GM12878 (cell line): ENCODE measurements at regions not wholly inside any gene's neighbourhood (a gene's known extent, or its start where the extent isn't known, plus 50 kb on each side); places are given as distances from the start of the nearest gene placed in this dataset.

Experiments
- ATAC-seq: fragments of 200-7000 bp; cut with Tn5 transposase; 3 replicates; pipeline ENCODE4 v1.9.1; 2020; ENCODE audit warnings: mild to moderate bottlenecking, moderate library complexity
- BruUV-seq: library from RNA; stranded (reverse); fragments of 400-500 nt; replicated peaks from 2 replicates; lab custom pipeline; 2021; lab: Mats Ljungman, UMichigan
- CTCF ChIA-PET: fragments of 300-600 bp; sonication (Branson Sonifier 250); formaldehyde crosslinking; extraction: SDS; loops from one replicate; lab custom pipeline; 2021; ENCODE audit warnings: inconsistent platforms; lab: Yijun Ruan, JAX
- POLR2A ChIA-PET: fragments of 350-600 bp; formaldehyde crosslinking; extraction: SDS; loops from one replicate; lab custom pipeline; 2021; ENCODE audit warnings: inconsistent platforms; lab: Charles Lee
- RAD21 ChIA-PET: fragments of 300-600 bp; sonication (Branson Sonifier 250); formaldehyde crosslinking; loops from one replicate; lab custom pipeline; 2023; ENCODE audit warnings: antibody characterized with exemption; ENCODE audit not compliant: unreplicated experiment; lab: Charles Lee
- SMC1A ChIA-PET: fragments of 300-600 bp; sonication (Branson Sonifier 250); formaldehyde crosslinking; loops from one replicate; lab custom pipeline; 2023; ENCODE audit not compliant: unreplicated experiment, uncharacterized antibody; lab: Charles Lee
- DNase-seq: peaks from one replicate; pipeline ENCODE4 v3.0.0-alpha.2; 2011; ENCODE audit warnings: low read depth, low spot score
- FAIRE-seq: peaks from 3 replicates; lab custom pipeline; 2011; peaks lifted over from hg19 to GRCh38; lab: Jason Lieb, UNC
- H2AFZ ChIP-seq: 2 replicates; pipeline ENCODE4 v1.6.0; 2011; ENCODE audit warnings: low read depth, low read length, control low read depth; ENCODE audit not compliant: control insufficient read depth
- H3K27ac ChIP-seq: 2 replicates; pipeline ENCODE4 v1.5.1; 2011; ENCODE audit warnings: control low read depth; ENCODE audit not compliant: control insufficient read depth, insufficient read depth
- H3K27me3 ChIP-seq, 2 experiments: replicated peaks in 1 of 2; 2 replicates each; pipeline versions ENCODE4 v1.6.0 to v1.6.1; 2011; ENCODE audit warnings: low read length in 1 of 2; ENCODE audit not compliant: control insufficient read depth in 2 of 2, insufficient read depth in 2 of 2
- H3K36me3 ChIP-seq, 2 experiments: 2 replicates each; pipeline ENCODE4 v1.5.1; 2011; ENCODE audit warnings: low read length in 1 of 2; ENCODE audit not compliant: control insufficient read depth in 2 of 2, insufficient read depth in 2 of 2
- H3K4me1 ChIP-seq: 2 replicates; pipeline ENCODE4 v1.6.1; 2011; ENCODE audit warnings: mild to moderate bottlenecking, low read length, moderate library complexity, mixed read lengths; ENCODE audit not compliant: control insufficient read depth, insufficient read depth
- H3K4me2 ChIP-seq: 2 replicates; pipeline ENCODE4 v1.6.0; 2011; ENCODE audit warnings: control low read depth; ENCODE audit not compliant: control insufficient read depth, insufficient read depth
- H3K4me3 ChIP-seq: fragments of 200-600 bp; sonication (generic); 2 replicates; pipeline ENCODE4 v1.5.1; 2016
- H3K79me2 ChIP-seq: 2 replicates; pipeline ENCODE4 v1.6.0; 2011; ENCODE audit warnings: low read length; ENCODE audit not compliant: control insufficient read depth, insufficient read depth
- H3K9ac ChIP-seq: 2 replicates; pipeline ENCODE4 v1.8.0; 2011; ENCODE audit warnings: low read length, control low read depth, mixed read lengths; ENCODE audit not compliant: control insufficient read depth, insufficient read depth
- H3K9me3 ChIP-seq: replicated peaks from 3 replicates; pipeline ENCODE4 v1.5.1; 2011; ENCODE audit warnings: mild to moderate bottlenecking, low read length; ENCODE audit not compliant: control insufficient read depth, insufficient read depth
- H4K20me1 ChIP-seq: 2 replicates; pipeline ENCODE4 v1.6.0; 2011; ENCODE audit not compliant: control insufficient read depth, insufficient read depth
- CBX3 ChIP-seq: fragments of 200-600 bp; sonication (generic); IDR thresholded peaks from 2 replicates; pipeline ENCODE4 v1.6.1; 2016; ENCODE audit warnings: low read depth, borderline replicate concordance
- CEBPZ ChIP-seq: fragments of 150-350 bp; IDR thresholded peaks from 2 replicates; pipeline ENCODE4 v1.6.1; 2016; ENCODE audit warnings: low read depth, low read length
- EP300 ChIP-seq, 2 experiments: fragments of 150-350 bp in 1 of 2; IDR thresholded peaks; 2 replicates each; pipeline ENCODE4 v1.6.1; 2011 to 2012; ENCODE audit warnings: low read depth in 2 of 2, low read length in 2 of 2, borderline replicate concordance in 1 of 2, improper control_type of control experiment in 1 of 2, inconsistent platforms in 1 of 2; ENCODE audit not compliant: control insufficient read depth in 1 of 2
- HDAC2 ChIP-seq: fragments of 200-600 bp; sonication (generic); IDR thresholded peaks from 2 replicates; pipeline ENCODE4 v1.6.1; 2017
- NFIC ChIP-seq: IDR thresholded peaks from 2 replicates; pipeline ENCODE4 v1.6.1; 2012; ENCODE audit warnings: low read depth, mild to moderate bottlenecking, inconsistent platforms, low read length, moderate library complexity
- RELB ChIP-seq: fragments of 450-650 bp; IDR thresholded peaks from 2 replicates; pipeline ENCODE4 v1.6.1; 2017; ENCODE audit warnings: low read depth, mild to moderate bottlenecking, moderate library complexity
- RFX5 ChIP-seq: IDR thresholded peaks from 2 replicates; pipeline ENCODE4 v1.6.1; 2011; ENCODE audit warnings: low read depth, low read length, improper control_type of control experiment
- SMARCA5 ChIP-seq: fragments of 450-650 bp; IDR thresholded peaks from 2 replicates; pipeline ENCODE4 v1.6.1; 2017; ENCODE audit warnings: mild to moderate bottlenecking
- ZBTB4 ChIP-seq: fragments of 450-650 bp; formaldehyde crosslinking; IDR thresholded peaks from 2 replicates; pipeline ENCODE4 v1.4.0; 2022; ENCODE audit warnings: mild to moderate bottlenecking, moderate library complexity
- ZNF622 ChIP-seq: fragments of 450-650 bp; IDR thresholded peaks from 2 replicates; pipeline ENCODE4 v1.6.1; 2017; ENCODE audit warnings: mild to moderate bottlenecking, inconsistent platforms
- ZNF687 ChIP-seq: fragments of 450-650 bp; IDR thresholded peaks from 2 replicates; pipeline ENCODE4 v1.6.1; 2017; ENCODE audit warnings: mild to moderate bottlenecking, moderate library complexity
- WGBS: methylation state at CpG from one replicate; pipeline ENCODE4 v1.1.6; 2016; ENCODE audit warnings: low lambda C conversion rate; ENCODE audit not compliant: insufficient replicate concordance, insufficient coverage; ENCODE audit errors: missing lambda C conversion rate; 5-methylcytosine and 5-hydroxymethylcytosine counted together
- in situ Hi-C: fragments of 300-500 bp; cut with MboI; formaldehyde crosslinking; loops from 9 replicates; pipeline ENCODE4 v1.14.3; 2018; ENCODE audit warnings: mixed read lengths
- intact Hi-C: fragments of 100-400 bp; cut with micrococcal nuclease; formaldehyde crosslinking; loops from one replicate; pipeline ENCODE4 v1.14.2; 2022; ENCODE audit not compliant: unreplicated experiment

GRCh38 chr18:1412655-1413322 is 508.1 kb downstream of the ADCYAP1 start:
- no peak overlapping the region for H3K4me2 ChIP-seq
- ATAC-seq (no peak), FAIRE-seq (no peak), DNase-seq (no peak)
- H3K4me3 ChIP-seq = no peak overlapping the region
- H3K9ac ChIP-seq = no peak overlapping the region
- intact Hi-C loops (no loop called here), in situ Hi-C loops (no loop called here)
- RAD21 ChIA-PET = no interaction called here
- H2AFZ ChIP-seq = no peak overlapping the region
- H3K79me2 ChIP-seq = no peaks in the 10 kb centered on the region
- CTCF ChIA-PET = interaction anchor here (0.6 kb wide), 1 partner anchor 40 kb away, joined by 3 read pairs; no protein-coding TSS in a partner anchor
- no peaks in the 10 kb centered on the region for H4K20me1 ChIP-seq
- H3K36me3 ChIP-seq = no peaks in the 10 kb centered on the region
- POLR2A ChIA-PET = no interaction called here
- BruUV-seq = no TSS peak
- H3K4me1 ChIP-seq = no peaks in the 10 kb centered on the region
- no peak overlapping the region for H3K27ac ChIP-seq
- SMC1A ChIA-PET = interaction anchor here (0.5 to 0.8 kb wide), 2 partner anchors 11 to 540 kb away, joined by 3 read pairs; no protein-coding TSS in a partner anchor
- 2% methylated on average over 2 of the region's 2 CpGs for WGBS
- H3K9me3 ChIP-seq = no peaks in the 10 kb centered on the region
- no peaks in the 10 kb centered on the region for H3K27me3 ChIP-seq
- TF ChIP-seq EP300 (IDR thresholded peaks at IDR 0.05; ENCODE audit: borderline replicate concordance in 1 of 2, control insufficient read depth in 1 of 2, low read depth in 2 of 2, low read length in 2 of 2) (no peak), RELB (no peak), CBX3 (no peak), CEBPZ (no peak), NFIC (no peak), RFX5 (no peak), ZBTB4 (CRISPR knock-in tag) (no peak), SMARCA5 (no peak), HDAC2 (no peak), ZNF622 (no peak), ZNF687 (no peak)
